Panc1 (cell line): ENCODE measurements at regions not wholly inside any gene's neighbourhood (a gene's known extent, or its start where the extent isn't known, plus 50 kb on each side); places are given as distances from the start of the nearest gene placed in this dataset.

ENCODE experiments used
- ATAC-seq: fragments of 200-7000 bp; cut with Tn5 transposase; 2 replicates; pipeline ENCODE4 v1.9.1; 2020; ENCODE audit warnings: mild to moderate bottlenecking, moderate library complexity
- BruUV-seq: library from RNA; stranded (reverse); fragments of 400-500 nt; replicated peaks from 2 replicates; lab custom pipeline; 2021; lab: Mats Ljungman, UMichigan
- CTCF ChIA-PET: fragments of 300-600 bp; sonication (Branson Sonifier 250); formaldehyde crosslinking; loops from one replicate; lab custom pipeline; 2022; ENCODE audit warnings: antibody characterized with exemption; lab: Charles Lee
- POLR2A ChIA-PET: fragments of 300-600 bp; sonication (Branson Sonifier 250); formaldehyde crosslinking; loops from one replicate; lab custom pipeline; 2022; ENCODE audit warnings: antibody characterized with exemption; lab: Charles Lee
- DNase-seq: peaks from one replicate; pipeline ENCODE4 v3.0.0-alpha.2; 2010; ENCODE audit warnings: low read depth, low spot score
- H3K27ac ChIP-seq: 2 replicates; pipeline ENCODE4 v1.5.1; 2011; ENCODE audit warnings: mild to moderate bottlenecking, low read length, inconsistent platforms
- H3K27me3 ChIP-seq: fragments of 200-500 bp; sonication (Bioruptor generic); 2 replicates; pipeline ENCODE4 v1.6.0; 2014; ENCODE audit warnings: low read length, inconsistent platforms; ENCODE audit not compliant: control insufficient read depth, insufficient read depth
- H3K36me3 ChIP-seq: fragments of 200-500 bp; sonication (Bioruptor generic); 2 replicates; pipeline ENCODE4 v1.5.1; 2014; ENCODE audit warnings: inconsistent platforms, mild to moderate bottlenecking, low read length, moderate library complexity; ENCODE audit not compliant: control insufficient read depth, insufficient read depth
- H3K4me1 ChIP-seq: 2 replicates; pipeline ENCODE4 v1.5.1; 2011; ENCODE audit warnings: inconsistent platforms, mild to moderate bottlenecking, low read length, moderate library complexity; ENCODE audit not compliant: control insufficient read depth, insufficient read depth
- H3K4me3 ChIP-seq, 2 experiments: 2 replicates each; pipeline ENCODE4 v1.5.1; 2011 to 2012; ENCODE audit warnings: low read depth in 2 of 2, low read length in 2 of 2, mild to moderate bottlenecking in 2 of 2, inconsistent platforms in 1 of 2, moderate library complexity in 1 of 2
- H3K9me3 ChIP-seq: fragments of 200-500 bp; sonication (Bioruptor generic); 2 replicates; pipeline ENCODE4 v1.5.1; 2014; ENCODE audit warnings: low read depth, mild to moderate bottlenecking, inconsistent platforms, low read length, moderate library complexity; ENCODE audit not compliant: control insufficient read depth, insufficient read depth
- POLR2AphosphoS5 ChIP-seq: IDR thresholded peaks from 2 replicates; pipeline ENCODE4 v1.6.1; 2012; ENCODE audit warnings: mild to moderate bottlenecking, low read depth, low read length, moderate library complexity
- REST ChIP-seq, 2 experiments: IDR thresholded peaks; 2 replicates each; pipeline ENCODE4 v1.6.1; 2011 to 2012; ENCODE audit warnings: low read depth in 2 of 2, control low read depth in 1 of 2, low read length in 1 of 2, mild to moderate bottlenecking in 1 of 2, moderate library complexity in 1 of 2; ENCODE audit not compliant: insufficient read depth in 1 of 2
- SIN3A ChIP-seq: IDR thresholded peaks from 2 replicates; pipeline ENCODE4 v1.6.1; 2012; ENCODE audit warnings: low read depth, mild to moderate bottlenecking, low read length, moderate library complexity, borderline replicate concordance; ENCODE audit not compliant: insufficient read depth
- TCF7L2 ChIP-seq: IDR thresholded peaks from 2 replicates; pipeline ENCODE4 v1.6.1; 2011; ENCODE audit warnings: mild to moderate bottlenecking, low read depth, low read length, inconsistent platforms
- in situ Hi-C: cut with HindIII; loops from 2 replicates; pipeline ENCODE4 v1.10.0; 2016; ENCODE audit warnings: low sequenced_read_pairs, low pct_unique_long_range_greater_than_20kb
- intact Hi-C: fragments of 100-400 bp; cut with micrococcal nuclease; formaldehyde crosslinking; loops from one replicate; pipeline ENCODE4 v1.10.0; 2022; ENCODE audit not compliant: unreplicated experiment
- TF ChIP-seq, protein P1 (sequence below): fragments of 450-650 bp; IDR thresholded peaks from 2 replicates; pipeline ENCODE4 v1.5.1; 2017; ENCODE audit warnings: mild to moderate bottlenecking

GRCh38 chr3:94596887-94597566 lies 534.2 kb downstream of the NSUN3 start:
- TF ChIP-seq REST (IDR thresholded peaks at IDR 0.05; ENCODE audit: insufficient read depth in 1 of 2, low read depth in 2 of 2, low read length in 1 of 2) (no peak), TCF7L2 (no peak), POLR2AphosphoS5 (no peak), SIN3A (no peak)
- TF ChIP-seq, protein P1, sequence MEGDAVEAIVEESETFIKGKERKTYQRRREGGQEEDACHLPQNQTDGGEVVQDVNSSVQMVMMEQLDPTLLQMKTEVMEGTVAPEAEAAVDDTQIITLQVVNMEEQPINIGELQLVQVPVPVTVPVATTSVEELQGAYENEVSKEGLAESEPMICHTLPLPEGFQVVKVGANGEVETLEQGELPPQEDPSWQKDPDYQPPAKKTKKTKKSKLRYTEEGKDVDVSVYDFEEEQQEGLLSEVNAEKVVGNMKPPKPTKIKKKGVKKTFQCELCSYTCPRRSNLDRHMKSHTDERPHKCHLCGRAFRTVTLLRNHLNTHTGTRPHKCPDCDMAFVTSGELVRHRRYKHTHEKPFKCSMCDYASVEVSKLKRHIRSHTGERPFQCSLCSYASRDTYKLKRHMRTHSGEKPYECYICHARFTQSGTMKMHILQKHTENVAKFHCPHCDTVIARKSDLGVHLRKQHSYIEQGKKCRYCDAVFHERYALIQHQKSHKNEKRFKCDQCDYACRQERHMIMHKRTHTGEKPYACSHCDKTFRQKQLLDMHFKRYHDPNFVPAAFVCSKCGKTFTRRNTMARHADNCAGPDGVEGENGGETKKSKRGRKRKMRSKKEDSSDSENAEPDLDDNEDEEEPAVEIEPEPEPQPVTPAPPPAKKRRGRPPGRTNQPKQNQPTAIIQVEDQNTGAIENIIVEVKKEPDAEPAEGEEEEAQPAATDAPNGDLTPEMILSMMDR = no peak
- Histone ChIP-seq H3K27me3 (no peaks in the 10 kb centered on the region), H3K4me3 (no peak overlapping the region), H3K4me1 (no peaks in the 10 kb centered on the region), H3K36me3 (no peaks in the 10 kb centered on the region), H3K9me3 (no peaks in the 10 kb centered on the region), H3K27ac (no peak overlapping the region)
- intact Hi-C loops = no loop called here
- ATAC-seq (no peak), DNase-seq (no peak)
- ChIA-PET CTCF (no interaction called here), POLR2A (no interaction called here)
- in situ Hi-C loops = no loop called here
- BruUV-seq = no TSS peak

DNA sequence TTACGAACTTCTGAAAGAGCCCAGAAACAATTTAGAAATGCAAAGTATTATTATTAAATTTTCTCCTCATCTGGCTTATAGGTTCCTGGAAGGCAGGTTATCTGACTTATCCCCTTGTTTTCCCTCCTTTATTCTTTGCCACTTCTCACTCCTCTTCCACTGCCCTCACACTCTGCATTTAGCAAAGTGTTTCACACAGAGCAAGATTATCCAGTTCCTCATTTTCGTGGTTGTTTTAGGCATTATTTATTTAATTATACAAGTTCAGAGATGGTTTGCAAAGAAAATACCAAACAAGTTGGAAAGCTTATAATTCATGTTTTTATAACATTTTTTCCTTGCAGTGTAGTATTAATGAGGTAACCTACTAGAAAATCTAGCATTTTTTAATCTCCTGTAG lies 544.9 kb downstream of the NSUN3 start:
- BruUV-seq = no TSS peak
- no peaks in the 10 kb centered on the region for H3K4me1 ChIP-seq
- POLR2A ChIA-PET = interaction anchor here (0.6 kb wide), 2 partner anchors 157 to 479 kb away, joined by 3 to 4 read pairs; no protein-coding TSS in a partner anchor
- H3K27me3 ChIP-seq = no peaks in the 10 kb centered on the region
- no peak for DNase-seq
- H3K4me3 ChIP-seq = no peak overlapping the region
- H3K36me3 ChIP-seq = no peaks in the 10 kb centered on the region
- H3K9me3 ChIP-seq = no peaks in the 10 kb centered on the region
- ATAC-seq = no peak
- intact Hi-C loops (no loop called here), in situ Hi-C loops (no loop called here)
- TF ChIP-seq SIN3A = no peak
- no peak for TF ChIP-seq REST (IDR thresholded peaks at IDR 0.05; ENCODE audit: insufficient read depth in 1 of 2, low read depth in 2 of 2, low read length in 1 of 2)
- TF ChIP-seq, protein P1 = no peak
- TF ChIP-seq TCF7L2 = no peak
- no peak for TF ChIP-seq POLR2AphosphoS5
- CTCF ChIA-PET = no interaction called here
- H3K27ac ChIP-seq = no peak overlapping the region
